MM.1S (cell line): ENCODE measurements at regions not wholly inside any gene's neighbourhood (a gene's known extent, or its start where the extent isn't known, plus 50 kb on each side); places are given as distances from the start of the nearest gene placed in this dataset.
A peak's percentile ranks its signal among the peaks of the same experiment; 100 is the strongest.

Source experiments
- DNase-seq: peaks from one replicate; pipeline ENCODE4 v3.0.0-alpha.2; 2015
- H2AFZ ChIP-seq: fragments of 300-600 bp; sonication (generic); 2 replicates; pipeline ENCODE4 v1.6.0; 2016; ENCODE audit warnings: antibody characterized with exemption, low read length
- H3F3A ChIP-seq: fragments of 300-600 bp; sonication (generic); 2 replicates; pipeline ENCODE4 v1.6.1; 2016; ENCODE audit warnings: mild to moderate bottlenecking, antibody characterized with exemption, low read length, moderate library complexity, mixed read lengths; ENCODE audit not compliant: insufficient read depth
- H3K27ac ChIP-seq: fragments of 300-600 bp; sonication (generic); 2 replicates; pipeline ENCODE4 v1.5.1; 2016; ENCODE audit warnings: mild to moderate bottlenecking, low read length
- H3K27me3 ChIP-seq: fragments of 300-600 bp; sonication (generic); replicated peaks from 2 replicates; pipeline ENCODE4 v1.6.0; 2016; ENCODE audit warnings: low read length; ENCODE audit not compliant: insufficient read depth
- H3K36me3 ChIP-seq: fragments of 300-600 bp; sonication (generic); replicated peaks from 2 replicates; pipeline ENCODE4 v1.6.1; 2016; ENCODE audit warnings: mild to moderate bottlenecking, low read length, mixed read lengths; ENCODE audit not compliant: insufficient read depth
- H3K4me1 ChIP-seq: fragments of 300-600 bp; sonication (generic); 2 replicates; pipeline ENCODE4 v1.6.1; 2016; ENCODE audit warnings: low read length, mixed read lengths
- H3K4me2 ChIP-seq: fragments of 300-600 bp; sonication (generic); 2 replicates; pipeline ENCODE4 v1.6.0; 2016; ENCODE audit warnings: low read depth, low read length
- H3K4me3 ChIP-seq: fragments of 300-600 bp; sonication (generic); 2 replicates; pipeline ENCODE4 v1.5.1; 2016; ENCODE audit warnings: low read length, mixed read lengths
- H3K79me2 ChIP-seq: fragments of 300-600 bp; sonication (generic); 2 replicates; pipeline ENCODE4 v1.6.1; 2016; ENCODE audit warnings: mixed run types, low read length, mixed read lengths
- H3K9ac ChIP-seq: fragments of 300-600 bp; sonication (generic); 2 replicates; pipeline ENCODE4 v1.6.1; 2016; ENCODE audit warnings: low read length, mixed read lengths
- H3K9me2 ChIP-seq: fragments of 300-600 bp; sonication (generic); replicated peaks from 2 replicates; pipeline ENCODE4 v1.6.1; 2016; ENCODE audit warnings: mild to moderate bottlenecking, low read length, mixed read lengths; ENCODE audit not compliant: insufficient read depth
- H3K9me3 ChIP-seq: fragments of 300-600 bp; sonication (generic); replicated peaks from 2 replicates; pipeline ENCODE4 v1.6.1; 2016; ENCODE audit warnings: mild to moderate bottlenecking, low read length, mixed read lengths; ENCODE audit not compliant: insufficient read depth
- H4K20me1 ChIP-seq: fragments of 300-600 bp; sonication (generic); 2 replicates; pipeline ENCODE4 v1.6.1; 2016; ENCODE audit warnings: mild to moderate bottlenecking, low read length, moderate library complexity, mixed read lengths; ENCODE audit not compliant: insufficient read depth
- CTCF ChIP-seq: fragments of 300-600 bp; sonication (generic); IDR thresholded peaks from 2 replicates; pipeline ENCODE4 v1.5.1; 2016; ENCODE audit warnings: antibody characterized with exemption, low read length, mixed read lengths
- EZH2 ChIP-seq: fragments of 300-600 bp; sonication (generic); optimal IDR thresholded peaks from 2 replicates; pipeline ENCODE3; 2017; ENCODE audit warnings: low read depth, mild to moderate bottlenecking, antibody characterized with exemption, low read length, mixed read lengths
- EZH2phosphoT487 ChIP-seq: fragments of 300-600 bp; sonication (generic); IDR thresholded peaks from 2 replicates; pipeline ENCODE4 v1.6.1; 2018; ENCODE audit warnings: antibody characterized with exemption, low read length

- Histone ChIP-seq H3K79me2 (no peaks in the 10 kb centered on the region), H4K20me1 (no peaks in the 10 kb centered on the region), H3K4me2 (no peak overlapping the region), H3K4me3 (no peak overlapping the region), H3K36me3 (no peaks in the 10 kb centered on the region), H3K9me3 (no peaks in the 10 kb centered on the region), H3K9me2 (no peaks in the 10 kb centered on the region), H3K4me1 (no peaks in the 10 kb centered on the region), H3F3A (no peaks in the 10 kb centered on the region), H3K9ac (no peak overlapping the region), H3K27ac (no peak overlapping the region), H2AFZ (no peak overlapping the region), H3K27me3 (no peaks in the 10 kb centered on the region)
- DNase-seq: no peak
- no peak for TF ChIP-seq EZH2
- no peak for TF ChIP-seq CTCF
- no peak for TF ChIP-seq EZH2phosphoT487
These were observed 217.9 kb downstream of the ATPSCKMT start for GRCh38 chr5:10031817-10032216.

GRCh38 chr5:10030219-10030831, 219.4 kb downstream of the ATPSCKMT start:
- Histone ChIP-seq H3K4me2 (no peak overlapping the region), H3K4me1 (no peaks in the 10 kb centered on the region), H3K9me3 (no peaks in the 10 kb centered on the region), H3K27ac (no peak overlapping the region), H3K36me3 (no peaks in the 10 kb centered on the region), H2AFZ (no peak overlapping the region), H3K9me2 (no peaks in the 10 kb centered on the region), H4K20me1 (no peaks in the 10 kb centered on the region), H3K9ac (no peak overlapping the region), H3F3A (no peaks in the 10 kb centered on the region), H3K79me2 (no peaks in the 10 kb centered on the region), H3K27me3 (no peaks in the 10 kb centered on the region), H3K4me3 (no peak overlapping the region)
- no peak for DNase-seq
- TF ChIP-seq CTCF (peak; percentile 18), EZH2 (no peak)

GRCh38 chr5:10023494-10023893, 226.2 kb downstream of the ATPSCKMT start:
- TF ChIP-seq EZH2 (no peak), EZH2phosphoT487 (no peak), CTCF (no peak)
- H3F3A ChIP-seq: no peaks in the 10 kb centered on the region
- no peaks in the 10 kb centered on the region for H3K36me3 ChIP-seq
- H3K79me2 ChIP-seq: no peaks in the 10 kb centered on the region
- H2AFZ ChIP-seq: no peak overlapping the region
- H3K27ac ChIP-seq: no peak overlapping the region
- no peaks in the 10 kb centered on the region for H4K20me1 ChIP-seq
- H3K4me3 ChIP-seq: no peak overlapping the region
- H3K9me3 ChIP-seq: no peaks in the 10 kb centered on the region
- no peaks in the 10 kb centered on the region for H3K4me1 ChIP-seq
- no peak for DNase-seq
- H3K27me3 ChIP-seq: no peaks in the 10 kb centered on the region
- no peaks in the 10 kb centered on the region for H3K9me2 ChIP-seq
- no peak overlapping the region for H3K9ac ChIP-seq
- H3K4me2 ChIP-seq: no peak overlapping the region
